Activated naive CD4-positive, alpha-beta T cell treated with anti-CD3 and anti-CD28 coated beads, Interleukin-2, amount 50 U/mL, for 24 hours (primary cell): ENCODE measurements at regions not wholly inside any gene's neighbourhood (a gene's known extent, or its start where the extent isn't known, plus 50 kb on each side); places are given as distances from the start of the nearest gene placed in this dataset.
"Not testable (repeated sequence)": the region's sequence is repeated elsewhere in the genome, so short reads cannot be mapped to it uniquely, and the experiment has no call there.

ENCODE experiments used
- H3K27ac Mint-ChIP-seq: one replicate; pipeline ENCODE4 v1.8.0; 2021; ENCODE audit warnings: mild to moderate bottlenecking, mixed read lengths
- H3K27me3 Mint-ChIP-seq: one replicate; pipeline ENCODE4 v1.8.0; 2021; ENCODE audit warnings: mixed read lengths
- H3K36me3 Mint-ChIP-seq: one replicate; pipeline ENCODE4 v1.8.0; 2021; ENCODE audit warnings: mixed read lengths
- H3K4me1 Mint-ChIP-seq: one replicate; pipeline ENCODE4 v1.8.0; 2021; ENCODE audit warnings: mixed read lengths
- H3K4me3 Mint-ChIP-seq: one replicate; pipeline ENCODE4 v1.8.0; 2021; ENCODE audit warnings: mild to moderate bottlenecking, mixed read lengths
- H3K9me3 Mint-ChIP-seq: one replicate; pipeline ENCODE4 v1.8.0; 2021; ENCODE audit warnings: mixed read lengths

- H3K4me3 Mint-ChIP-seq: peak overlapping the region; percentile 42
These were observed 87.5 kb upstream of the ADGRE5 start for GRCh38 chr19:14293816-14294170.

DNA sequence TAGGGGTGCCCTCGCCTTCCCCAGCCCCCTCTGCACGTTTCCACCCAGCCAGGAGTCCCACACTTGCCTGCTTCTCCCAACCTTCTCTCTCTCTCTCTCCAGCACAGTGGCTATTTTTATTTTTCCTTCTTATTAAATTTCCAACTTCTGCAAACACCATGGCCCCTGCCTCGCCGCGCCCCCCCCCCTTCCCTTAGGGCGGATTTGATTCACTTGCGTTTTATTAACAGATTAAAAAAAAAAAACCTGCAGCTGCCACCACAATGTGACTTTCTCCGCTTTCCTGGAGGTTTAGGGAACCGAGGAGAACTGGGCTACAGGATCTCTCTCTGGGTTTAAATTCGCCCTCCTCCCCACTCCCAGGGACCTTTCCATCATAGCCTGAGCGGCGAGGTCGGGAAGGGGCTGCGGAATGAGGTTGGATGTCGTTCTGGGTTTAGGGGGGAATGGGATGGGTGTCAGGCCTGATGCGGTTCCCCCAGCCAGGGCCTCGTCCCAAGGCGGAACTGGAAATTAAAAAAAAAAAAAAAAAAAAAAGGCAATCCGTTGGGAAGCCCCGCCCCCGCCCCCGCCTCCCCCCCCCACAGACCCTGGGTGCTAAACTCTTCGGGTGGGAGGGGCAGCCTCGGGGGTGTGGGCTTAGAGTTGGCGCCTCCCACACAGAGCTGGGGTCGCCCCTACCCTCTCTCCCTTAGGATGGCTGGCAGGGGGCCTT, 87.3 kb upstream of the ADGRL1 start:
- not testable (repeated sequence) for H3K27me3 Mint-ChIP-seq, H3K9me3 Mint-ChIP-seq, H3K36me3 Mint-ChIP-seq
- H3K4me3 Mint-ChIP-seq: peak overlapping the region; percentile 42
- H3K27ac Mint-ChIP-seq: peak overlapping the region; percentile 30
- peaks cover 15% of the 10 kb centered on the region for H3K4me1 Mint-ChIP-seq

More at GRCh38 chr19:14293816-14294170, 87.5 kb upstream of the ADGRE5 start:
- H3K27ac Mint-ChIP-seq, H3K4me1 Mint-ChIP-seq, H3K27me3 Mint-ChIP-seq, H3K9me3 Mint-ChIP-seq, H3K36me3 Mint-ChIP-seq: not testable (repeated sequence)

DNA sequence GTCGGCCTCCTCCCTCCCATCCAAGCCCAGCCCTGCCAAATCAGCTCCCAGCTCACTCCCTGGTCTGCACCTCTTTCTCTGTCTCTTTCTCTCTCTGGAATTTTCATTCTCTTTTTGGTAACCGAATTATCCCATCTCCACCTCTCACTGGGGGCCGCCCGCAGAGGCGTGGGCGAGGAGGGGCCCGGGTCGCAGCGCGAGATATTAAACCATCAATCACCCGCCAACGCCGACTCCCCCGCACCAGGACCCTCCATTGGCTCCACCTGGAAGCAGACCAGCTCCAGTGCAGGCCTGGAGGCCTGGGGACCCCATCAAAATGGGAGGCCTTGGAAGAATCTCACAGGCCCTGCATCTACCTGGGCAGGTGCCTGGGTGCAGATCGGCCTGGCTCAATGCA, 83.8 kb upstream of the ADGRL1 start:
- peak overlapping the region; percentile 84 for H3K27ac Mint-ChIP-seq
- H3K27me3 Mint-ChIP-seq, H3K4me3 Mint-ChIP-seq, H3K9me3 Mint-ChIP-seq, H3K36me3 Mint-ChIP-seq: not testable (repeated sequence)
- peaks cover 15% of the 10 kb centered on the region for H3K4me1 Mint-ChIP-seq

DNA sequence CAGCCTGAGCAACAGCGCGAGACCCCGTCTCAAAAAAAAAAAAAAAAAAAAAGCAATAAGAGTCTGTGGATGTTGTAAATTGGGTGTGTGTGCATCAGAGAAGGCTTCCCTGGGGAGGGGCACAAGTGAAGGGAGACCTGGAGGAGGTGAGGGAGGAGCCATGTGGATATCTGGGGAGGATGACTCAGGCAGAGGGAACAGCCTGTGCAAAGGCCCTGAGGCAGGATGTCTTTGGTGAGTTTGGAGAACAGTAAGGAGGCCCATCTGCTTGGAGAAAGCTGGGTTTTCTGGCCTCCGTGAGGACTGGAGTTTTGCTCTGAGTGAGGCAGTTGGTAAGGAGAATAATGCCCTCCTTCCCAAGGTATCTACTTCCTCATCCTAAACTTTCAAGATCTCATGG, 81.9 kb upstream of the ADGRL1 start:
- H3K4me1 Mint-ChIP-seq: peaks cover 17% of the 10 kb centered on the region
- H3K9me3 Mint-ChIP-seq, H3K4me3 Mint-ChIP-seq, H3K36me3 Mint-ChIP-seq, H3K27ac Mint-ChIP-seq, H3K27me3 Mint-ChIP-seq: not testable (repeated sequence)

- H3K27ac Mint-ChIP-seq, H3K4me3 Mint-ChIP-seq, H3K9me3 Mint-ChIP-seq, H3K27me3 Mint-ChIP-seq, H3K36me3 Mint-ChIP-seq: not testable (repeated sequence)
- H3K4me1 Mint-ChIP-seq: peaks cover 15% of the 10 kb centered on the region
These were observed 80.6 kb upstream of the ADGRL1 start for GRCh38 chr19:14286594-14286993.

GRCh38 chr19:14285726-14286125, 79.8 kb upstream of the ADGRL1 start:
- not testable (repeated sequence) for H3K27ac Mint-ChIP-seq, H3K9me3 Mint-ChIP-seq, H3K4me3 Mint-ChIP-seq, H3K27me3 Mint-ChIP-seq, H3K36me3 Mint-ChIP-seq
- peaks cover 15% of the 10 kb centered on the region for H3K4me1 Mint-ChIP-seq

- not testable (repeated sequence) for H3K36me3 Mint-ChIP-seq, H3K4me3 Mint-ChIP-seq, H3K27ac Mint-ChIP-seq, H3K9me3 Mint-ChIP-seq, H3K27me3 Mint-ChIP-seq
- peaks cover 14% of the 10 kb centered on the region for H3K4me1 Mint-ChIP-seq
These were observed 78.0 kb upstream of the ADGRL1 start for GRCh38 chr19:14283813-14284520.

DNA sequence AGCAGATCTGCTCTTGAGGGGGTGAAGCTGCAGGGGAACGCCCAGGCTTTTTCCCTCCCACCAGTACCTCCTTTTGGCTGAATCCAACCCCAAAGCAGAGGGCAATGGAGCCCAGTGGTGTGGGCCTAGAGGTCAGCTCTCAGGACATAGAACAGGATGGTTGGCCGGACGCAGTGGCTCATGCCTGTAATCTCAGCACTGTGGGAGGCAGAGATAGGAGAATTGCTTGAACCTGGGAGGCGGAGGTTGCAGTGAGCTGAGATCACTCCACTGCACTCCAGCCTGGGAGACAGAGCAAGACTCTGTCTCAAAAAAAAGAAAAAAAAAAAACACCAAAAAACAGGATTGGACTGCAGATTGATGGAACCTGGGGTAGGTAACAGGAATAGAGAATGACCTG, 73.3 kb upstream of the ADGRL1 start:
- H3K4me3 Mint-ChIP-seq, H3K27ac Mint-ChIP-seq, H3K36me3 Mint-ChIP-seq, H3K27me3 Mint-ChIP-seq, H3K9me3 Mint-ChIP-seq: not testable (repeated sequence)
- H3K4me1 Mint-ChIP-seq: peaks cover 32% of the 10 kb centered on the region

DNA sequence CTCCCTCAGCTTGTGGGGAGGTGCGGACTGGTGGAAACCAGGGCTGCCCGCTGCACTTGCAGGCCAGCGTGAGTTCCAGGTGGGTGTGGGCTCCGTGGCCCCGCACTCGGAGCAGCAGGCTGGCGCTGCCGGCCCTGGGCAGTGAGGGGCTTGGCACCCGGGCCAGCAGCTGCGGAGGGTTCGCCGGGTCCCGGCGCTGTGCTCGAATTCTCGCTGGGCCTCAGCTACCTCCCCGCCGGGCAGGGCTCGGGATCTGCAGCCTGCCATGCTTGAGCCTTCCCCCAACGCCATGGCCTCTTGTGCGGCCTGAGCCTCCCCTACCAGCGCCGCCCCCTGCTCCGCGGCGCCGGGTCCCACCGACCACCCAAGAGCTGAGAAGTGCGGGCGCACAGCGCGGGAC, 71.6 kb upstream of the ADGRL1 start:
- no peaks in the 10 kb centered on the region for H3K27me3 Mint-ChIP-seq

DNA sequence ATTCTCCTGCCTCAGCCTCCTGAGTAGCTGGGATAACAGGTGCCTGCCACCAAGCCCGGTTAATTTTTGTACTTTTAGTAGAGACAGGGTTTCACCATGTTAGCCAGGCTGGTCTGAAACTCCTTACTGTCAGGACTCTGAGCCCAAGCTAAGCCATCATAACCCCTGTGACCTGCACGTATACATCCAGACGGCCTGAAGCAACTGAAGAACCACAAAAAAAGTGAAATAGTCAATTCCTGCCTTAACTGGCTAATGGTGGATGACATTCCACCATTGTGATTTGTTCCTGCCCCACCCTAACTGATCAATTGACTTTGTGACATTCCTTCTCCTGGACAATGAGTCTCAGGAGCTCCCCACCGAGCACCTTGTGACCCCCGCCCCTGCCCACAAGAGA, 69.9 kb upstream of the ADGRL1 start:
- H3K27me3 Mint-ChIP-seq, H3K4me3 Mint-ChIP-seq, H3K9me3 Mint-ChIP-seq, H3K36me3 Mint-ChIP-seq: not testable (repeated sequence)
- peak overlapping the region; percentile 35 for H3K27ac Mint-ChIP-seq
- H3K4me1 Mint-ChIP-seq: peaks cover 29% of the 10 kb centered on the region

More for the DNA sequence above, 71.6 kb upstream of the ADGRL1 start:
- Mint-ChIP-seq H3K9me3 (no peaks in the 10 kb centered on the region), H3K4me3 (no peak overlapping the region), H3K27ac (no peak overlapping the region), H3K4me1 (peaks cover 29% of the 10 kb centered on the region), H3K36me3 (no peaks in the 10 kb centered on the region)

DNA sequence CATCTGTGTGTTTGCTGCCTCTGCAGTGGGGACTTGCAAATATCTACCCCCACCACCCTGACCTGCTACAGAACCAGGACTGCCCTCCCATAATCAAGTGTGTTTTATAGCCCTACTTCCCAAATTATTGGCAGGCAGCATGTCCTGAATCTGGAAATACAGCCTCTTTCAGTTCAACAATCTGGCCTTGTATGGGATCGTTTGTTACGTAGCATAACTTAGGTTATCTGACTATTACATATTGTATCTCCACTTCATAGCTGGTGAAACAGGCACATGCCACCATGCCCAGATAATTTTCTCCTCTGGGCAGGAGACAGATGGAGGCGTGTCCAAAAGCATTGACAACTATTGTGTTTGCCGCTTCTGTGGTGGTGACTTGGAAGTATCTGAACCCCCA, 66.7 kb upstream of the ADGRL1 start:
- H3K27me3 Mint-ChIP-seq: no peaks in the 10 kb centered on the region
- no peak overlapping the region for H3K4me3 Mint-ChIP-seq
- H3K36me3 Mint-ChIP-seq: no peaks in the 10 kb centered on the region
- no peak overlapping the region for H3K27ac Mint-ChIP-seq
- H3K4me1 Mint-ChIP-seq: peaks cover 29% of the 10 kb centered on the region
- no peaks in the 10 kb centered on the region for H3K9me3 Mint-ChIP-seq

DNA sequence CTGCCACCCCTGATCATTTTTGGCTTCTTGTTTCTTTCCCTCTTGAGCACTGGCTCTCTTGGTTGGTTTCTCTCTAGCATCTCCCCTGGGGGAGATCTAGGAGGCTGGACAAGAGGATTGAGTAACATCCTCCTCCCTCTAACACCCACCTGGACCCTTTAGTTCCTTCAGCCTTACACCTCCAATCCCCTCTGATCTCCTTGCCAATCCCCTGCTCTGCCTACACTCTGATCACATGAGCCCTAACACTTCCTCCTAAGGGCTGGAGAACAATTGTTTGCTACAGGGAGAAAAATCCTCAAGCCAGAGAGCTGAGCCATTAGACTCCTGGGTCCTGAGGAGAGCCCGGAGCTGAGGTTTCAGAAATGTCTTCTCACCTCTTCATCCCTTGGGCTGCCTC, 65.9 kb upstream of the ADGRL1 start:
- Mint-ChIP-seq H3K36me3 (no peaks in the 10 kb centered on the region), H3K9me3 (no peaks in the 10 kb centered on the region), H3K4me3 (no peak overlapping the region), H3K27me3 (no peaks in the 10 kb centered on the region), H3K27ac (no peak overlapping the region), H3K4me1 (peaks cover 27% of the 10 kb centered on the region)

DNA sequence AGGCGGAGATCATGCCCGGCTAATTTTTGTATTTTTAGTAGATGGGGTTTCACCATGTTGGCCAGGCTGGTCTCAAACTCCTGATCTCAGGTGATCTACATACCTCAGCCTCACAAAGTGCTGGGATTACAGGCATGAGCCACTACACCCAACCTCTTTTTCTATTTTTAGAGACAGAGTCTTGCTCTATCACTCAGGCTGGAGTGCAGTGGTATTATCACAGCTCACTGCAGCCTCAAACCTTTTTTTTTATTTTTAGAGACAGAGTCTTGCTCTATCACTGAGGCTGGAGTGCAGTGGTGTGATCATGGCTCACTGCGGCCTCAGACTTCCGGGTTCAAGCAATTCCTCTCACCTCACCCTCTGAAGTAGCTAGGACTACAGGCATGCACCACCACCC, 64.6 kb upstream of the ADGRL1 start:
- not testable (repeated sequence) for H3K36me3 Mint-ChIP-seq, H3K4me3 Mint-ChIP-seq, H3K27ac Mint-ChIP-seq, H3K9me3 Mint-ChIP-seq, H3K27me3 Mint-ChIP-seq
- H3K4me1 Mint-ChIP-seq: peaks cover 16% of the 10 kb centered on the region

DNA sequence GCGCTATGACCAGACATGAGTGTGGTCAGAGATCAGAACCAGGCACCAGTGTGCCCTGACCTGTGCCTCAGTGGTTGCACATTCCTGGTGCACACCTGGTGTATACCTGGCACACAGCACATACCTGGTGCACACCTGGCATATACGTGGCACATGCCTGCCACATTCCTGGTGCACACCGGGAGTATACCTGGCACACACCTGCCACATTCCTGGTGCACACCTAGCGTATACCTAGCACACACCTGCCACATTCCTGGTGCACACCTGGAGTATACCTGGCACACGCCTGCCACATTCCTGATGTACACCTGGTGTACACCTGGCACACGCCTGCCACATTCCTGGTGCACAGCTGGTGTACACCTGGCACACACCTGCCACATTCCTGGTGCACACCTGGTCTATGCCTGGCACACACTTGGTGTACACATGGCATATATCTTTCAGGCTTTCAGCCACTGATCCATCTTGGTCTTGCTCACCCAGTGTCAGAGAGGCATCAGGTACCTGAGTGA, 61.3 kb upstream of the ADGRL1 start:
- Mint-ChIP-seq H3K27me3 (no peaks in the 10 kb centered on the region), H3K4me3 (no peak overlapping the region), H3K27ac (no peak overlapping the region), H3K36me3 (no peaks in the 10 kb centered on the region), H3K4me1 (no peaks in the 10 kb centered on the region), H3K9me3 (no peaks in the 10 kb centered on the region)

DNA sequence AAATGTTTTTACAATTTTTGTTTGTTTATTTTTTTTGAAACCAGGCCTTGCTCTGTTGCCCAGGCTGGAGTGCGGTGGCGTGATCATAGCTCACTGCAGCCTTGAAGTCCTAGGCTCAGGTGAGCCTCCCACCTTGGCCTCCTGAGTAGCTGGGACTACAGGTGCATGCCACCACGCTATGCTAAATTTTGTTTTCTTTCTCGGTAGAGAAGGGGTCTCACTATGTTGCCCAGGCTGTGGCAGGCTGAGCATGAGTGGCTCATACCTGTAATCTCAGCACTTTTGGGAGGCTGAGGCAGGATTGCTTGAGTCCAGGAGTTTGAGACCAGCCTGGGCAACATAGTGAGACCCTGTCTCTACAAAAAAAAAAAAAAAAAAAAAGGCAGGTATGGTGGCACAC, 60.2 kb upstream of the ADGRL1 start:
- not testable (repeated sequence) for H3K27me3 Mint-ChIP-seq, H3K36me3 Mint-ChIP-seq, H3K27ac Mint-ChIP-seq, H3K4me1 Mint-ChIP-seq, H3K4me3 Mint-ChIP-seq, H3K9me3 Mint-ChIP-seq

DNA sequence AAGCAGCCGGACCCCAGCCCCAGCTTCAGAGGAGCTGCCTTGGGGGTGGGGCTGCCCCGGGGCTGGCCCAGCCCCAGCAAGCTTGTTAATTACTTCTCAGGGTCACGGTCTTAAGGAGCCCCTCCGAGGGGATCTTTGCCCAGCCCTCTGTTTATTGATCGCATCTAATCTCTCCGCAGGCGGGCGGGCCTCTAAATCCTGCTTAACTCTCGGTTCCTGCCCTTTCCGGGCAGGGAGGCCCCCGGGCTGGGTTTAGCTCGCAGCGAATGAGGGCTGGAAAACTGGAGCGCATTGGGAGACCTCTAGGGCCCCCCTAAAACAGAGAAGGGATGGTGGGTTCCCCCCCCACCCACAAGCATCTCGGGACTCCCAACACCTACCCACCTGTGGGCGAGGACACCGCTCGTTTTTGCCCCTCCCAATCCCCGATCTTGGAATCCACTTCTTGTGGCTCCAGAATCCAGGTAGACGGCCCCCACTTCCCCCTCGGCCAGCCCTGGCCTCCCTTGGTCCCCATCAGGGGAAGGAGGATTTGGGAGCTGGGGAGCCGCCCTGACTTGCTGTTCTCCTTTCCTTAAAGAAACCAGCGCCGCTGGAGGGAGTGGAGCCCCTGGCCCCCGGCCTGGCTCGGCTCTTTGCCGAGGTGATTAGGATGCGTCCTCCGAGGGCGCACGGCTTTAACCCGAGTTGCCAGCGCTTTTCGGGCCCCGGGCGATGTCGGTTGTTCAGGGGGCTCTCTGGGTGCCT, 59.5 kb upstream of the ADGRL1 start:
- Mint-ChIP-seq H3K27me3 (no peaks in the 10 kb centered on the region), H3K9me3 (no peaks in the 10 kb centered on the region), H3K27ac (no peak overlapping the region), H3K36me3 (no peaks in the 10 kb centered on the region), H3K4me3 (no peak overlapping the region), H3K4me1 (no peaks in the 10 kb centered on the region)
